Esophagus squamous epithelium (tissue), 4 donors: ENCODE measurements at regions not wholly inside any gene's neighbourhood (a gene's known extent, or its start where the extent isn't known, plus 50 kb on each side); places are given as distances from the start of the nearest gene placed in this dataset.

ENCODE experiments used
- CTCF ChIP-seq, 6 experiments: fragments of 450-650 bp in 4 of 6; fragments of 200-600 bp in 2 of 6; sonication (generic) in 2 of 6; IDR thresholded peaks; one replicate each; pipeline ENCODE4 v1.5.1; 2016 to 2019; ENCODE audit warnings: antibody characterized with exemption in 6 of 6, mild to moderate bottlenecking in 4 of 6, moderate library complexity in 4 of 6
- POLR2A ChIP-seq, 4 donors: fragments of 450-650 bp; IDR thresholded peaks; one replicate each; pipeline ENCODE4 v1.6.1; 2017; ENCODE audit warnings: antibody characterized with exemption in 4 of 4, mild to moderate bottlenecking in 4 of 4, moderate library complexity in 3 of 4

GRCh38 chr16:74015953-74016352, 280.7 kb upstream of the PSMD7 start:
- TF ChIP-seq CTCF (IDR thresholded peaks at IDR 0.05) (no peak), POLR2A (IDR thresholded peaks at IDR 0.05) (no peak)
